ENCODE measurements at regions not wholly inside any gene's neighbourhood (a gene's known extent, or its start where the extent isn't known, plus 50 kb on each side); places are given as distances from the start of the nearest gene placed in this dataset.

DNA sequence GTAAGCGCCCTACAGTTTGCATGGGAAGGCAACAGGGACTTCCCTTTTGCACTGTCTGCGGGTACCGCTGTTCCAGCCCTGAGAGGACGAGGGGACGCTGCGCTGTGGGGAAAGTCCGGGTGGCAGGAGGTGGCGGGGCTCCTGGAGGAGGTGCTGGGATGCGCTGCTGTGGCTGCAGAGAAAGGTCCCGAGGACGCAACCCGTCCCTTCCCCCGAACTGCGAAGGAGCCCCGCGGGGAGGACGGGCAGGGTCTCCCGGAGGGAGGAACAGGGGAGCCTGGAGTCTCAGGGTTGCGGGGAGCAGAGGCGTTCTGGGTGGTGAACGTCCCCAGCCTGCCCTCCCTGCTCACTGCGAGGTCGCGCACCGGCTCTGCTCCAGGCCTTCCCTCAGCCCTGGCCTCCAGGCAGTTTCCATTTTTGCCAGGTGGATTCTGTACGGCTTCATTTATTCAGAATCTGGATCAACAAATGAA lies 91.6 kb downstream of the CXCL12 start:
- 42 to 60% (median 44%) methylated on average over 13 to 26 of the region's 26 CpGs for WGBS, 4 donors
- peak overlapping the region in 9 of 12 donors; percentile 3 to 39 (median 27) for H3K4me3 ChIP-seq
- ATAC-seq = peak in 3 of 4 donors; percentile 39 to 66 (median 53)

DNA sequence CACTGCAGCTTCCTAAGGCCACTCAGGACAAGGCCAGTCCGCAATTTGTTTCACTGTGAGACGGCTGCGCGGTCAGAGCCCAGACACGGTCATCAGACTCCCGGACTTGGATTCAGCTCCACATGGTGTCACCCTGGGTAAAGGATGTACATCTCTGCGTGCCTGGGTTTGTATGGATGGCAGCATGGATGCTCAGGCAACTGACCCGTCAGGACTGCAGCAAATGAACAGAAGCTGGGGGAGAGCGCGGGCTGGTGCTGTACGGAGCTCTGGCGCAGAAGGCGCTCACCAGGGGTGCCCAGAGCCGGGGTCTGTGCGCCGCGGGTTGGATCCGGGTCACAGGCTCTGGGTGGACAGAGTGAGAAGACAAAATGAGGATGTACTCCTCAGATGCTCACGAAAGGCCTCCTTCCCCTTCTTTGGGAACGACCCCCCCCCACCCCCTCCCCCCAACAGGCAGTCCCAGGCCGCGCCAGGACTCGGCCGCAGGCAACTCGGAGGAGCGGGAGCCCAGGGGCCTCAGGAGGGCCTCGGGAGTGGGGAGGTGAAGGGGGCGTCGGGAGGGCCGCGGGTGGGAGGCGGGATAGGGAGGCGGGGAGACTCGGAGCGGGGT lies 92.4 kb downstream of the CXCL12 start:
- Histone ChIP-seq H3K9me3 (no peaks in the 10 kb centered on the region), H3K4me1 (peaks cover 0 to 52% (median 11%) of the 10 kb centered on the region in 12 donors), H3K27me3 (peaks cover 0 to 3% (median 0%) of the 10 kb centered on the region in 9 donors), H3K4me3 (peak overlapping the region in 1 of 12 donors; percentile 31), H3K36me3 (no peaks in the 10 kb centered on the region), H3K27ac (peak overlapping the region in 3 of 12 donors; percentile 17 to 93 (median 92))
- 58 to 87% (median 72%) methylated on average over 19 to 35 of the region's 35 CpGs for WGBS, 4 donors
- DNase-seq = no peak
- intact Hi-C loops (cut with DNase I) = no loop called here
- TF ChIP-seq POLR2A (IDR thresholded peaks at IDR 0.05) = no peak
- TF ChIP-seq, protein P1, sequence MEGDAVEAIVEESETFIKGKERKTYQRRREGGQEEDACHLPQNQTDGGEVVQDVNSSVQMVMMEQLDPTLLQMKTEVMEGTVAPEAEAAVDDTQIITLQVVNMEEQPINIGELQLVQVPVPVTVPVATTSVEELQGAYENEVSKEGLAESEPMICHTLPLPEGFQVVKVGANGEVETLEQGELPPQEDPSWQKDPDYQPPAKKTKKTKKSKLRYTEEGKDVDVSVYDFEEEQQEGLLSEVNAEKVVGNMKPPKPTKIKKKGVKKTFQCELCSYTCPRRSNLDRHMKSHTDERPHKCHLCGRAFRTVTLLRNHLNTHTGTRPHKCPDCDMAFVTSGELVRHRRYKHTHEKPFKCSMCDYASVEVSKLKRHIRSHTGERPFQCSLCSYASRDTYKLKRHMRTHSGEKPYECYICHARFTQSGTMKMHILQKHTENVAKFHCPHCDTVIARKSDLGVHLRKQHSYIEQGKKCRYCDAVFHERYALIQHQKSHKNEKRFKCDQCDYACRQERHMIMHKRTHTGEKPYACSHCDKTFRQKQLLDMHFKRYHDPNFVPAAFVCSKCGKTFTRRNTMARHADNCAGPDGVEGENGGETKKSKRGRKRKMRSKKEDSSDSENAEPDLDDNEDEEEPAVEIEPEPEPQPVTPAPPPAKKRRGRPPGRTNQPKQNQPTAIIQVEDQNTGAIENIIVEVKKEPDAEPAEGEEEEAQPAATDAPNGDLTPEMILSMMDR (IDR thresholded peaks at IDR 0.05) = no peak
- peak in 1 of 4 donors; percentile 7 for ATAC-seq

More for the DNA sequence above, 91.6 kb downstream of the CXCL12 start:
- Histone ChIP-seq H3K27ac (peak overlapping the region; percentile 77 to 98 (median 87)), H3K36me3 (no peaks in the 10 kb centered on the region), H3K9me3 (no peaks in the 10 kb centered on the region), H3K4me1 (peaks cover 0 to 51% (median 11%) of the 10 kb centered on the region in 12 donors), H3K27me3 (peaks cover 0 to 3% (median 0%) of the 10 kb centered on the region in 9 donors)
- intact Hi-C loops (cut with DNase I) = no loop called here
- no peak for DNase-seq
- no peak for TF ChIP-seq POLR2A (IDR thresholded peaks at IDR 0.05)
- TF ChIP-seq, protein P1 (IDR thresholded peaks at IDR 0.05) = no peak

DNA sequence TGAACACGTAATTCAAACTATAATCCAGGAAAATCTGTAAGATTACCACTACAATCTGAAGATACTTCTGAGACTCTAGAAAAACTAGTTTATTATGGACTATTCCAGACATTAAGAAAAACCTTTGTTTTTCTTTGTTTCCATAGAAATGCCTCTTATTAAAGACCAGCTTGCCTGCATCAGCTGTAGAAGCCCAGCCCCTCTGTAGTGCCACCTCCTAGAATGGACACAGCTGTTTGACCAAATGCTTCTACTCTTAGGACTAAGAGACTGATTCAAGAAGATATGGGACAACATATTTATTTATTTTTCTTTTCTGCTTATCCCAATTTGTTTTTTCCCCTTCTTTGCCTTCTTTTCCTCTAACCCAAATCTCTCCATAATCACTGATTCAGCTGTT lies 93.8 kb downstream of the CXCL12 start:
- Histone ChIP-seq H3K4me3 (no peak overlapping the region), H3K27me3 (peaks cover 0 to 3% (median 0%) of the 10 kb centered on the region in 9 donors), H3K4me1 (peaks cover 0 to 62% (median 14%) of the 10 kb centered on the region in 12 donors), H3K27ac (peak overlapping the region in 3 of 12 donors; percentile 11 to 37 (median 23)), H3K36me3 (no peaks in the 10 kb centered on the region), H3K9me3 (no peaks in the 10 kb centered on the region)
- ATAC-seq (no peak), DNase-seq (no peak)
- WGBS, 4 donors = 76 to 81% (median 80%) methylated on average over 1 of the region's 1 CpG
- no peak for TF ChIP-seq POLR2A (IDR thresholded peaks at IDR 0.05)
- TF ChIP-seq, protein P1 (IDR thresholded peaks at IDR 0.05) = no peak
- intact Hi-C loops (cut with DNase I) = no loop called here

DNA sequence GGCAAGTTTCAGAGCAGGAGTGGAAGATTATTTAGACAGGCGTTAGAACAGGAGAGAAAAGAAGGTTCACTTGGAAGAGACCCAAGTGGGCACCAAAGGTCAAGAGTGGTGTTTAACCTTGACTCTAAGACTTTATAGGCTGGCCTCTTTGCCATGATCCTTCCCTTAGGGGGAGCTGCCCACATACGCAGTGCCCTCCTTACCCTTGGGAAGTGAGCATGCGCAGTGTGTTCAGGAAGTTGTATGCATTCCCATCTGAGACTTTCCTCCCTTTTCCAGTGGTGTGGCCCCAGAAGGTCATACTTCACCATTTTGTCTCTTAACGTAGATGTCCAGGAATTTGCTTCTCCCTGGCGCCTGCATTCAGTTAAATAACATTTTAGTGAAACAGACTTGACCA lies 95.8 kb downstream of the CXCL12 start:
- 88 to 96% (median 93%) methylated on average over 5 of the region's 5 CpGs for WGBS, 4 donors
- no peak for DNase-seq
- no peak for ATAC-seq
- intact Hi-C loops (cut with DNase I) = no loop called here
- TF ChIP-seq, protein P1 (IDR thresholded peaks at IDR 0.05) = no peak
- H3K36me3 ChIP-seq = no peaks in the 10 kb centered on the region
- H3K4me1 ChIP-seq = peaks cover 0 to 50% (median 9%) of the 10 kb centered on the region in 12 donors
- H3K27me3 ChIP-seq = peaks cover 0 to 3% (median 0%) of the 10 kb centered on the region in 9 donors
- no peak overlapping the region for H3K4me3 ChIP-seq
- no peaks in the 10 kb centered on the region for H3K9me3 ChIP-seq
- H3K27ac ChIP-seq = no peak overlapping the region
